PC-9 (cell line): ENCODE measurements at regions not wholly inside any gene's neighbourhood (a gene's known extent, or its start where the extent isn't known, plus 50 kb on each side); places are given as distances from the start of the nearest gene placed in this dataset.

Experiments used
- BruUV-seq: library from RNA; stranded (reverse); fragments of 400-500 nt; replicated peaks from 2 replicates; lab custom pipeline; 2021; lab: Mats Ljungman, UMichigan
- CTCF ChIA-PET: fragments of 300-600 bp; sonication (Branson Sonifier 250); formaldehyde crosslinking; loops from one replicate; lab custom pipeline; 2022; ENCODE audit warnings: antibody characterized with exemption; lab: Charles Lee
- POLR2A ChIA-PET: fragments of 300-600 bp; sonication (Branson Sonifier 250); formaldehyde crosslinking; loops from one replicate; lab custom pipeline; 2022; ENCODE audit warnings: antibody characterized with exemption; ENCODE audit not compliant: unreplicated experiment; lab: Charles Lee
- DNase-seq, 2 experiments: peaks; one replicate each; pipeline versions ENCODE4 v3.0.0 to v3.0.0-alpha.2; 2015 to 2022; ENCODE audit warnings: mixed read lengths in 1 of 2
- H2AFZ ChIP-seq: fragments of 200-600 bp; sonication (generic); 2 replicates; pipeline ENCODE4 v1.8.1; 2017; ENCODE audit warnings: antibody characterized with exemption
- H3F3A ChIP-seq: fragments of 200-600 bp; sonication (generic); 2 replicates; pipeline ENCODE4 v1.8.1; 2017; ENCODE audit warnings: antibody characterized with exemption, mild to moderate bottlenecking, low read depth; ENCODE audit not compliant: insufficient read depth
- H3K27ac ChIP-seq: fragments of 200-600 bp; sonication (generic); 2 replicates; pipeline ENCODE4 v1.6.1; 2016; ENCODE audit warnings: mixed run types
- H3K27me3 ChIP-seq: fragments of 200-600 bp; sonication (generic); 2 replicates; pipeline ENCODE4 v1.6.1; 2016; ENCODE audit warnings: low read depth, mixed run types; ENCODE audit not compliant: insufficient read depth
- H3K36me3 ChIP-seq: fragments of 200-600 bp; sonication (generic); 2 replicates; pipeline ENCODE4 v1.6.1; 2016; ENCODE audit warnings: low read depth, mixed run types
- H3K4me1 ChIP-seq: fragments of 200-600 bp; sonication (generic); replicated peaks from 2 replicates; pipeline ENCODE4 v1.6.1; 2016; ENCODE audit warnings: mixed run types; ENCODE audit not compliant: insufficient read depth
- H3K4me2 ChIP-seq: fragments of 200-600 bp; sonication (generic); 2 replicates; pipeline ENCODE4 v1.6.1; 2017; ENCODE audit warnings: mixed run types
- H3K4me3 ChIP-seq: fragments of 200-600 bp; sonication (generic); 2 replicates; pipeline ENCODE4 v1.6.1; 2016; ENCODE audit warnings: mixed run types
- H3K79me2 ChIP-seq: fragments of 200-600 bp; sonication (generic); 2 replicates; pipeline ENCODE4 v1.6.1; 2017; ENCODE audit warnings: low read depth, mixed run types
- H3K9me2 ChIP-seq: fragments of 200-600 bp; sonication (generic); 2 replicates; pipeline ENCODE4 v1.8.1; 2017; ENCODE audit warnings: mild to moderate bottlenecking; ENCODE audit not compliant: insufficient read depth
- H3K9me3 ChIP-seq: fragments of 200-600 bp; sonication (generic); 2 replicates; pipeline ENCODE4 v1.8.1; 2016; ENCODE audit warnings: low read depth; ENCODE audit not compliant: insufficient read depth
- H4K20me1 ChIP-seq: fragments of 200-600 bp; sonication (generic); 2 replicates; pipeline ENCODE4 v1.8.1; 2017; ENCODE audit not compliant: insufficient read depth
- CTCF ChIP-seq: fragments of 200-600 bp; sonication (generic); conservative IDR thresholded peaks from 2 replicates; pipeline ENCODE4 v1.6.1; 2017; ENCODE audit warnings: mixed run types, antibody characterized with exemption, mild to moderate bottlenecking, moderate library complexity
- EZH2 ChIP-seq: fragments of 200-600 bp; sonication (generic); IDR thresholded peaks from 2 replicates; pipeline ENCODE4 v1.8.0; 2017; ENCODE audit warnings: antibody characterized with exemption, low read depth
- intact Hi-C: fragments of 100-400 bp; cut with micrococcal nuclease; formaldehyde crosslinking; loops from one replicate; pipeline ENCODE4 v1.10.0; 2022; ENCODE audit not compliant: unreplicated experiment

- H3K27ac ChIP-seq, result no peak overlapping the region
- TF ChIP-seq CTCF (no peak), EZH2 (no peak)
- H4K20me1 ChIP-seq, result no peaks in the 10 kb centered on the region
- no peaks in the 10 kb centered on the region for H3K9me3 ChIP-seq
- no peak overlapping the region for H2AFZ ChIP-seq
- H3K27me3 ChIP-seq, result no peaks in the 10 kb centered on the region
- ChIA-PET POLR2A (no interaction called here), CTCF (no interaction called here)
- no peak overlapping the region for H3K4me3 ChIP-seq
- no peaks in the 10 kb centered on the region for H3K79me2 ChIP-seq
- no peaks in the 10 kb centered on the region for H3F3A ChIP-seq
- H3K9me2 ChIP-seq, result no peaks in the 10 kb centered on the region
- no peak overlapping the region for H3K4me2 ChIP-seq
- no TSS peak for BruUV-seq
- no peak for DNase-seq
- H3K4me1 ChIP-seq, result no peaks in the 10 kb centered on the region
- no peaks in the 10 kb centered on the region for H3K36me3 ChIP-seq
- intact Hi-C loops, result no loop called here
These were observed 343.6 kb upstream of the MGMT start for GRCh38 chr10:129123428-129123827.

GRCh38 chr10:129126982-129127381 is 340.1 kb upstream of the MGMT start:
- Histone ChIP-seq H3K4me3 (no peak overlapping the region), H3K9me2 (no peaks in the 10 kb centered on the region), H3K9me3 (no peaks in the 10 kb centered on the region), H3K79me2 (no peaks in the 10 kb centered on the region), H2AFZ (no peak overlapping the region), H3K4me1 (no peaks in the 10 kb centered on the region), H3K27me3 (peaks cover 2% of the 10 kb centered on the region; the same call in 1 of the 2 replicates), H3K4me2 (no peak overlapping the region), H4K20me1 (no peaks in the 10 kb centered on the region), H3F3A (no peaks in the 10 kb centered on the region), H3K36me3 (no peaks in the 10 kb centered on the region), H3K27ac (no peak overlapping the region)
- CTCF ChIA-PET, result no interaction called here
- TF ChIP-seq CTCF (no peak), EZH2 (no peak)
- no TSS peak for BruUV-seq
- no peak for DNase-seq
- POLR2A ChIA-PET, result no interaction called here
- intact Hi-C loops, result no loop called here

GRCh38 chr10:129131457-129132132 is 335.4 kb upstream of the MGMT start:
- POLR2A ChIA-PET, result no interaction called here

More at GRCh38 chr10:129131457-129132132, 335.4 kb upstream of the MGMT start:
- no peaks in the 10 kb centered on the region for H3K9me2 ChIP-seq
- no peaks in the 10 kb centered on the region for H3K36me3 ChIP-seq
- no peak overlapping the region for H3K4me2 ChIP-seq
- H3K79me2 ChIP-seq, result no peaks in the 10 kb centered on the region
- no peaks in the 10 kb centered on the region for H3K9me3 ChIP-seq
- no peak overlapping the region for H3K27ac ChIP-seq
- no peaks in the 10 kb centered on the region for H3K4me1 ChIP-seq
- intact Hi-C loops, result no loop called here
- no peak overlapping the region for H2AFZ ChIP-seq
- CTCF ChIA-PET, result no interaction called here
- H3K27me3 ChIP-seq, result peaks cover 29% of the 10 kb centered on the region
- H4K20me1 ChIP-seq, result no peaks in the 10 kb centered on the region
- no TSS peak for BruUV-seq
- H3K4me3 ChIP-seq, result no peak overlapping the region
- DNase-seq, result no peak
- no peaks in the 10 kb centered on the region for H3F3A ChIP-seq
- no peak for TF ChIP-seq EZH2
- TF ChIP-seq CTCF, result no peak
